ENCODE measurements at regions not wholly inside any gene's neighbourhood (a gene's known extent, or its start where the extent isn't known, plus 50 kb on each side); places are given as distances from the start of the nearest gene placed in this dataset.
A peak's percentile ranks its signal among the peaks of the same experiment; 100 is the strongest.

DNA sequence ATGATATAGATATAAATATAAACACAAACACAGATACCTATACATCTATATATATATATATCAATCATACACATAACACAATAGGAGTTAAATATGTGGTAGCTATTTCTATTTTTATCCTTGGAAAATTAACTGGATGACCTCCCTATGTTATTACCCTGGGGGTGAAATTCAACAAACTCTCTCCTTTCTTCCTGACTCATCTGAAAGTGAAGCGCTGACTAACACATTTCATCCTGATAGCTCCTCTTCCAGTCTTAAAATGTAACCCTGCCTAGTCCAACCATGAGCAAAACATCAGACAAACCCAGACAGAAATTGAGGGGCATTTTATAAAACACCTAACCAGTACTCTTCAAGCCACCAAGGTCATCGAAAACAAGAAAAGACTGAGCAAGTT lies 220.6 kb upstream of the ISX start:
- Mint-ChIP-seq H3K4me1 (no peaks in the 10 kb centered on the region), H3K27me3 (peaks cover 19% of the 10 kb centered on the region), H3K27ac (no peak overlapping the region), H3K36me3 (ENCODE audit: low read depth) (no peaks in the 10 kb centered on the region), H3K4me3 (no peak overlapping the region), H3K9me3 (peaks cover 4% of the 10 kb centered on the region)
- ATAC-seq (replicated peaks): no peak

DNA sequence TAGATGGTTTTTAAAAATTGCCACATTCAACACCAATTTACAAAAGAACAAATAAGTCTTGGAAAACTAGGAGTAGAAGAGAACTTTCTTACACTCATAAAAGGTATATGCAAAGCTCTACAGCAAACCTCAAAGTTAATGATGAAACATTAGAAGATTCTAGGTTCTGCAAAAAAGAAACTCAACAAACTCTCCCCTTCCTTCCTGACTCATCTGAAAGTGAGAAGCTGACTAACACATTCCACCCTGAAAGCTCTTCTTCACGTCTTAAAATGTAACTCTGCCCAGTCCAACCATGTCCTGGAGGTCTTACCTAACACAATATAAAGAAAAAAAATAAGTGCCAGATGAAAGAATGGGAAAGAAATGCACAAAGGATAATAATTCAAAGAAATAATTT lies 218.9 kb upstream of the ISX start:
- no peak overlapping the region for H3K27ac Mint-ChIP-seq
- ATAC-seq (replicated peaks): peak; percentile 35
- H3K4me1 Mint-ChIP-seq: no peaks in the 10 kb centered on the region
- peaks cover 20% of the 10 kb centered on the region for H3K27me3 Mint-ChIP-seq
- no peak overlapping the region for H3K4me3 Mint-ChIP-seq
- H3K36me3 Mint-ChIP-seq (ENCODE audit: low read depth): no peaks in the 10 kb centered on the region
- peaks cover 4% of the 10 kb centered on the region for H3K9me3 Mint-ChIP-seq

DNA sequence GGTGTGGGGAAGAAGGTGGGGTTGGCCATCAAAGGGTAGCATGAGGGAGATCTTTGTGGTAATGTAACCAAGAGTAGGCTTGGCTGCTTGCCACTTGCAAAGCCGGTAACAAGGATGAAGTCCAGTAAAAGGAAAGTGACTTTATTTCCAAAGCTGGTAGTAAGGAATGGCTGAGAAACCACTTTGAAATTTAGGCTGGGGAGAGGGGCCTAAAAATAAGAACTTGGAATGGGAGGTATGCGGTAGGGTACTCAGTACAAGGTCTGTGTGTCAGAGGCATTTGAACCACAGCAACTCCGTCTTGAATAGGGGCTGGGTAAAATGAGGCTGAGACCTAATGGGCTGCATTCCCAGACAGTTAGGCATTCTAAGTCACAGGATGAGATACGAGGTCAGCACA lies 216.0 kb upstream of the ISX start:
- Mint-ChIP-seq H3K27ac (no peak overlapping the region), H3K9me3 (peaks cover 4% of the 10 kb centered on the region), H3K27me3 (peaks cover 12% of the 10 kb centered on the region), H3K4me1 (no peaks in the 10 kb centered on the region), H3K4me3 (no peak overlapping the region), H3K36me3 (ENCODE audit: low read depth) (no peaks in the 10 kb centered on the region)
- ATAC-seq (replicated peaks): no peak

DNA sequence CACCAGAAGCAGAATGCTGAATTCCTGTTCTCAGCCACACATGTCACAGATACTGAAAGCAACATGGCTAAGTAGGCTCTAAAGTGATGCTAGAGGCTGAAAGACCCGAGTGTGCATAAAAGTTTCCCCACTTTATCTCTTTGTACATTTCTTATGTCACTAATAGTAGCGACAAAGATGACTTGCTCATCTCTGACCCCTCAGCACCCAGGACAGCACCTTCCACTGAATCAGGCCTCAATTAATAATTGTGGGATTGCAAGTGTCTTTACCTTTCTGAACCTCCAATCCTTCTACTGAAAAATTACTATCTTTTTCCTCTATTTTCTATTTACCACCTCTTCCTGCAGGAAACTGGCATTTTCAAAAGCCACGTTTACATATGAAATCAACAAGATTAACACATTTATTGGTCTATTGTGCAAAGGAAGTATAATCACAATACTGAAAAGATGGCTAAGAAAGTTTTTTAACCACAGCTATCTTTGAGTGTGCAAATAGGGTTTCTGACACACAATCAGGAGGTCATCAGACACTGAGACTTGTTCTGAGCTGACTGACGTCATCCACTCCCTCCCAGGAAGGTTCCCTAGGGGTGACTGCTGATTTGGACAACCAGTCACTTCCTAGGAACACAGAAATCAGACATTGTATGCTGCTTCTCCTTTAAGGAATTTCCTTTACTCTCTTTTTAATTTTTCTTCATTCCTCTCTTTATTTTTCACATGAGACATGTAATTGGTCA lies 213.9 kb upstream of the ISX start:
- no peak for ATAC-seq (replicated peaks)
- H3K4me3 Mint-ChIP-seq: no peak overlapping the region
- no peak overlapping the region for H3K27ac Mint-ChIP-seq
- no peaks in the 10 kb centered on the region for H3K36me3 Mint-ChIP-seq (ENCODE audit: low read depth)
- peaks cover 4% of the 10 kb centered on the region for H3K9me3 Mint-ChIP-seq
- no peaks in the 10 kb centered on the region for H3K4me1 Mint-ChIP-seq
- peaks cover 8% of the 10 kb centered on the region for H3K27me3 Mint-ChIP-seq

DNA sequence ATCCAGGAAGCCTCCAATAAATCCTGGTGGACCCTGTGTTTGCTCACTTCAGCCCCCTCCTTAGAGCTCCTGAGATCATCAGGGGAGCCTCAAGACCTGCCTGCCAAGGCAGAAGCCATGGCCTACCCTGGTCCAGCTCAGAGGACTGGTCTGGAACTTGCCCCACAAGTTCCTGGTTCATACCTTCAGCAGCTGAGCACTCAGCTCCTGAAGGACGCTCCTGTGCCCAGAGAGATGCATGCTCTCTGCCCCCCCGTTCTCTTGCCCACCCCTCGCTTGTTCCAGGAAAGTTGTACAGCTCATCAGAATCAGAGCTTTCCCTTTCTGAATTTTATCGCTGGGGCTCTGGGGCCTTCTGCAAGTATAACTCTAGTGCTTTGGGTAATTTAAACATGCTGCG lies 210.5 kb upstream of the ISX start:
- no peak overlapping the region for H3K27ac Mint-ChIP-seq
- H3K4me1 Mint-ChIP-seq: no peaks in the 10 kb centered on the region
- no peaks in the 10 kb centered on the region for H3K36me3 Mint-ChIP-seq (ENCODE audit: low read depth)
- H3K27me3 Mint-ChIP-seq: peaks cover 4% of the 10 kb centered on the region
- ATAC-seq (replicated peaks): no peak
- H3K9me3 Mint-ChIP-seq: peaks cover 11% of the 10 kb centered on the region
- no peak overlapping the region for H3K4me3 Mint-ChIP-seq

DNA sequence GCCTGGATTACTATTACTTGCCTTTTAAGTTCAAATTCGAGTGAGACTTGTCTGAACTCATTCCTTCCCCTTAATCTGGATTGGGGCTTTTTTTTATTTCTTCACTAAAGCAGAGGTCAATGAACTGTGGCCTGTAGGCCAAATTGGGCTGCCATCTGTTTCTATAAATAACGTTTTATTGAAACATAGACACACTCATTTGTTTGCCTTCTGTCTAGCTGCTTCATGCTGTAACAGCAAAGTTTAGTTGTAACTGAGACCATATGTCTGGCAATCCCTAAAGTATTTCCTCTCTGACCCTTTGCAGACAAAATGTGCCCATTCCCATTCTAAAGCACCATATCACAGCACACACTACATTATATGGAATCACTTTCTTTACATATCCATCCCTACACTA lies 207.9 kb upstream of the ISX start:
- Mint-ChIP-seq H3K27me3 (peaks cover 8% of the 10 kb centered on the region), H3K36me3 (ENCODE audit: low read depth) (no peaks in the 10 kb centered on the region), H3K4me3 (no peak overlapping the region), H3K27ac (no peak overlapping the region), H3K4me1 (no peaks in the 10 kb centered on the region), H3K9me3 (peaks cover 11% of the 10 kb centered on the region)
- no peak for ATAC-seq (replicated peaks)

DNA sequence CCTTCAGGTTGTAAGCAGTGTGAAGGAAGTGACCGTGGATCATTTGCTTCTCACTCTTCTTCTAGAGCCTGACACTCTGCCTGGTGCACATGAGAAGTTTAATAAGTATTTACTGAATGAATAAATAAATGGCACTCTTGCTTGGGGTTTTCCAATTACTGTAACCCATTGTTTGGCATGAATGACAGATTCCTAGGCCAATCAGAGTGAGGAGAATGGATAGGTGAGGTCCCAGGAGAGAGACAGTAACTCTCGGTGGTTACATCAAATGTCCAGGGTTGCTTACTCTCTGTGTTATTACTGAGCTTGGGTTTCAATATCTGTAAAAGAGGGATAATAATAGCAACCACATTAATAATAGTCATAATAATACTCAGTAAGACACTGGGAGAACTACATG lies 204.2 kb upstream of the ISX start:
- no peak overlapping the region for H3K27ac Mint-ChIP-seq
- peaks cover 12% of the 10 kb centered on the region for H3K27me3 Mint-ChIP-seq
- no peak overlapping the region for H3K4me3 Mint-ChIP-seq
- peaks cover 11% of the 10 kb centered on the region for H3K9me3 Mint-ChIP-seq
- no peaks in the 10 kb centered on the region for H3K36me3 Mint-ChIP-seq (ENCODE audit: low read depth)
- no peak for ATAC-seq (replicated peaks)
- H3K4me1 Mint-ChIP-seq: no peaks in the 10 kb centered on the region

DNA sequence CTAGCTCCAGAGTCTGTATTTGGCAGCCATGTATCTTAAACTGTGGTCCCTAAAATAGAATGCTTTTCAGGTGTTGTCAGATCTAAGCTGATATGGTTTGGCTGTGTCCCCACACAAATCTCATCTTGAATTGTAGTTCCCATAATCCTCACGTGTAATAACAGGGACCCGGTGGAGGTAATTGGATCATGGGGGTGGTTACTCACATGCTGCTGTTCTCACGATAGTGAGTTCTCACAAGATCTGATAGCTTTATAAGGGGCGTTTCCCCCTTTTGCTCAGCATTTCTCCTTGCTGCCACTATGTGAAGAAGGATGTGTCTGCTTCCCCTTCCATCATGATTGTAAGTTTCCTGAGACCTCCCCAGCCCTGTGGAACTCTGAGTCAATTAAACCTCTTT lies 199.9 kb upstream of the ISX start:
- Mint-ChIP-seq H3K9me3 (no peaks in the 10 kb centered on the region), H3K27ac (no peak overlapping the region), H3K4me3 (no peak overlapping the region), H3K4me1 (no peaks in the 10 kb centered on the region), H3K36me3 (ENCODE audit: low read depth) (no peaks in the 10 kb centered on the region), H3K27me3 (peaks cover 12% of the 10 kb centered on the region)
- ATAC-seq (replicated peaks): no peak

DNA sequence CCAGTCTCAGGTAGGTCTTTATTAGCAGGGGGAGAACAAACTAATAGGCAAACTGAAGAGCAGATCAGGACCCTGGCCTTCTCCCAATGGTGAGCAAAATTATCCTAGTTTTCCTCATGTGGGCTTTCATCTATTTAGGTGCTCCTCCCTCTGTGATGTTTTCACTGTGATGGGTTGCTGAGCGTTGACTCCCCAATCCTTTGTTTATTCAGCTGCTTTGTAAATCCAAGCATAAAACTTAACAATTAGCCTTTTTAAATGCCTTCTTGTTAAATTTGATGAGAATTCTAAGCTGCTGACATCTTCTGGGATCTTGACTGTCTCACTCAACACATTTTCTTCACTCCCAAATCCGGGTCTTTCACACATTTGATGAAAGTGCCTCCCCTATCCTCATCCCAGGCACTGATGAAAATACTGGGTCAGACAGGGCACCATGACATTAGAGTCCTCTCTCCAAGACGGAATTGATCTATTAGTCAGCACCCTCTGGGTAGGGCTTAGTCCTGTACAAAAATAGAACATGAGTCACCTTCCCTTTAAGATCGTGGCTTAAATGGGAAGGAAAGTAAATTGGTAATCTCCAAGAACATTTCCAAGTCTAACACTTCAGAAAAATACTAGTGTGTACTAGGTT lies 199.3 kb upstream of the ISX start:
- Mint-ChIP-seq H3K4me1 (no peaks in the 10 kb centered on the region), H3K9me3 (no peaks in the 10 kb centered on the region)
- no peak for ATAC-seq (replicated peaks)

DNA sequence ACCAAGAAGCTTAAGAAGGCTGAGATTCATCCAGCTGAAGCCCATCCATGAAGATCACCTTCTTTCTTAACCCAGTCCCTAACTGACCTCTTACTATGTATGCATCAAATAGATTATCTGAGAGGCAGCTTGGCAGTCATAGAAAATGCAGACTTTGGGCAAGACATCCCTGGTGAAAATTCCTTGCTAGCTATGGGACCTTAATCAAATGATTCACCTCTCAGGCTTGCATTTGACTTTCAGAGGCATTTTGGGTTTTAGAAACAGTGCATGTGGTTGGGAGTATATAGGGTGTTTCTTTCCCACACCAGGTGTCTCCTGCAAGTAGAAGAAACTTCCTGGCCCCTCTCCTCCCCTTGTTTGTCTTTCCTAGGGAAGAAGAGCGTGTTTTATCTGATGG lies 188.5 kb upstream of the ISX start:
- Mint-ChIP-seq H3K27me3 (peaks cover 4% of the 10 kb centered on the region), H3K4me1 (no peaks in the 10 kb centered on the region), H3K9me3 (peaks cover 3% of the 10 kb centered on the region), H3K27ac (no peak overlapping the region), H3K36me3 (ENCODE audit: low read depth) (no peaks in the 10 kb centered on the region), H3K4me3 (no peak overlapping the region)
- no peak for ATAC-seq (replicated peaks)

More for the DNA sequence above, 199.3 kb upstream of the ISX start:
- H3K27ac Mint-ChIP-seq: no peak overlapping the region
- peaks cover 9% of the 10 kb centered on the region for H3K27me3 Mint-ChIP-seq
- no peaks in the 10 kb centered on the region for H3K36me3 Mint-ChIP-seq (ENCODE audit: low read depth)
- H3K4me3 Mint-ChIP-seq: no peak overlapping the region

DNA sequence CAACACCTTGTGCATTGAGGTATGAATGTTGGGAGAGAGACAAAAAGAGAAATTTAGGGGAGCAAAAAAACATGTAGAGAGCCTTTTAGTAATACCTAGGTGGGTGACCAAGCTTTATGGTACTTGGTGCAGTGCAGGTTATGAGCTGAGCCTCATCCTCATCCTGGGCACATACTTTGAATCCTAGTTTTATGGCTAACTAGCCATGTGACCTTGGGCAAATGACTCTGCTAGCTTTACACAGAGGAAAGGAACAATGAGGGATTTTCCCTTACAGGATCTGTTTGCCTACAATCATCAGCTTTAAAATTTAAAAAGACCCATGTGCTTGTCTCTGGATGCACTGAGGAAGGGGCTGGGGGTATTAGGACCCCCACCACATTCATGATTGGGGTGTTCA lies 187.8 kb upstream of the ISX start:
- H3K27me3 Mint-ChIP-seq: peaks cover 4% of the 10 kb centered on the region
- no peak overlapping the region for H3K4me3 Mint-ChIP-seq
- ATAC-seq (replicated peaks): no peak
- H3K27ac Mint-ChIP-seq: no peak overlapping the region
- peaks cover under 1% of the 10 kb centered on the region for H3K9me3 Mint-ChIP-seq
- H3K36me3 Mint-ChIP-seq (ENCODE audit: low read depth): no peaks in the 10 kb centered on the region
- H3K4me1 Mint-ChIP-seq: no peaks in the 10 kb centered on the region

DNA sequence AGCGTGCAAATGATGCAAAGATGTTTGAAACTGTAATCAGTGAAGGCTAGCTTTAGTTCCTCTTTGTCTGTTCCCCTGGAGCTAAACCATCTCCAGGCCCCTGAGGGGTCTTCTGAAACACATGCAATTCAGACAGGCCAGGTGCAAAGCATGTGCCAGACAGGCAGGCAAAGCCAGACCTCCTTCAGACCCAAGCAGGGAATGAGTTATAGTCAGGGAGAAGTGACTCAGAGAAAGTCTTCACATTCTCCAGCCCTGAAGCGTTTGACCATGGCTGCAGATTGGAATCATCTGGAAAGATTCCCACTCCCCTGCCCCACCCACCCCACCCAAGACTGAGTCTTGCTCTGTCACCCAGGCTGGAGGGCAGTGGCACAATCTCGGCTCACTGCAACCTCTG lies 187.0 kb upstream of the ISX start:
- H3K9me3 Mint-ChIP-seq: peaks cover 4% of the 10 kb centered on the region
- peaks cover 2% of the 10 kb centered on the region for H3K27me3 Mint-ChIP-seq
- no peak overlapping the region for H3K27ac Mint-ChIP-seq
- no peaks in the 10 kb centered on the region for H3K4me1 Mint-ChIP-seq
- H3K4me3 Mint-ChIP-seq: no peak overlapping the region
- no peak for ATAC-seq (replicated peaks)
- no peaks in the 10 kb centered on the region for H3K36me3 Mint-ChIP-seq (ENCODE audit: low read depth)

DNA sequence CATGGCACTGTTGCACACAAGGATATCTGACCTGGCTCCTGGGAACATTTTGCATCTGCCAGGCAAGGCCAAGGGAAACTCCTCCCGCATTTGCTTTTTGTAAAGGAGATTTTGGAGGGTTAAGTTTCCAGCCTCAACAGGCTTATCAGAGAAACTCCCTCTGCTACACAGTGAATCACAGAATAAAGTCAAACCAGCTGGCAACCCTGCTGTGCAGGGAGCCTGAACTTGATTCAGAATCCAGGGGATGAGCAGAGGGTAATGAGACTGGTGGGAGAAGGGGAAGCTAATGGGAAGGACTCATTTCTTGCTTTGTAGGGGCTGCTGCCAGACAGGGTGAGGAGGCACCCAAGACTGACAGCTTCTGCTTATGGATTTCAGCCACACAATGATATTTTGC lies 185.3 kb upstream of the ISX start:
- peaks cover 4% of the 10 kb centered on the region for H3K9me3 Mint-ChIP-seq
- ATAC-seq (replicated peaks): no peak
- no peaks in the 10 kb centered on the region for H3K4me1 Mint-ChIP-seq
- H3K36me3 Mint-ChIP-seq (ENCODE audit: low read depth): no peaks in the 10 kb centered on the region
- H3K27me3 Mint-ChIP-seq: peaks cover 6% of the 10 kb centered on the region
- no peak overlapping the region for H3K4me3 Mint-ChIP-seq
- no peak overlapping the region for H3K27ac Mint-ChIP-seq

DNA sequence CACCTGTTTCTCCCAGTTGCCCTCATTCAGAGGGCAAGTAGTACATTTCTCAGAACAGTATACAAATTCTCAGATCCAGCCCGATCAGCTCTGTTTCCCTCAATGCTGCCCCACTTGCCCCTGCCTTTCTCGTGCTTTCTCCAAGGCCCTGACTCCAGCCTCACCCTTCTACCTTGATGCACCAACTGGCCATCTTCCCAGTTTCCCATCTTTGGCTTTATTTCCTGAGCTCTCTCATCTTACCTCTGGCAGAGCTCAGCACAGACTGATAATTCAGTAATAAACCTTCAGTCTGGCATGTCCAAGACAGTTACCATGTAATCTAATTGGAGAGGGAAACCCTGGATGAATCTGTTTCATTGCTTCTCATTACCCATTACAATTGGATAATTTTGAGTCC lies 184.5 kb upstream of the ISX start:
- peaks cover 6% of the 10 kb centered on the region for H3K27me3 Mint-ChIP-seq
- H3K4me3 Mint-ChIP-seq: no peak overlapping the region
- peaks cover 4% of the 10 kb centered on the region for H3K9me3 Mint-ChIP-seq
- H3K27ac Mint-ChIP-seq: no peak overlapping the region
- no peaks in the 10 kb centered on the region for H3K36me3 Mint-ChIP-seq (ENCODE audit: low read depth)
- no peak for ATAC-seq (replicated peaks)
- H3K4me1 Mint-ChIP-seq: no peaks in the 10 kb centered on the region

DNA sequence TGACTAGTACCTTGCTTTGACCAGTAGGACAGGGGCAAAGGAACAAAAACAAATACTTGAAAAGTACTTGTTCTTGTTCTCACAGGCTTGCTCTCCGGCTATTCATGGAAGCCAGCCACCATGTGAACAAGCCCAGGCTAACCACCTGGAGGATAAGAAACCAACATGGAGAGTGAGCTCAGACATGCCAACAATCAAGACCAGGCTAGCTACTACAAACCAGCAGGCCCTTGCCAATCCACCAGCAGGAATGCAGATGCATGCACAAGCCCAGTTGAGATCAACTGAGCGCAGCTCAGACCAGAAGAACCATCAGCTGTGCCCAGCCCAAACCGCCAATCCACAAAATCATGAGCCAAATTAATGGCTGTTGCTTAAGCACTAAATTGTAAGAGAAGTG lies 180.1 kb upstream of the ISX start:
- H3K4me1 Mint-ChIP-seq: no peaks in the 10 kb centered on the region
- peaks cover 9% of the 10 kb centered on the region for H3K9me3 Mint-ChIP-seq
- no peak overlapping the region for H3K4me3 Mint-ChIP-seq
- no peaks in the 10 kb centered on the region for H3K36me3 Mint-ChIP-seq (ENCODE audit: low read depth)
- H3K27me3 Mint-ChIP-seq: peaks cover 10% of the 10 kb centered on the region
- no peak for ATAC-seq (replicated peaks)
- no peak overlapping the region for H3K27ac Mint-ChIP-seq

Measured in activated T-helper 17 cell treated with anti-CD3 and anti-CD28 coated beads, Interleukin-2, amount 50 U/mL, for 72 hours (primary cell).